ENCODE measurements at regions not wholly inside any gene's neighbourhood (a gene's known extent, or its start where the extent isn't known, plus 50 kb on each side); places are given as distances from the start of the nearest gene placed in this dataset.
"Not testable (repeated sequence)": the region's sequence is repeated elsewhere in the genome, so short reads cannot be mapped to it uniquely, and the experiment has no call there.

- DNase-seq (ENCODE audit: low read depth) = no peak
- TF ChIP-seq, protein P1, sequence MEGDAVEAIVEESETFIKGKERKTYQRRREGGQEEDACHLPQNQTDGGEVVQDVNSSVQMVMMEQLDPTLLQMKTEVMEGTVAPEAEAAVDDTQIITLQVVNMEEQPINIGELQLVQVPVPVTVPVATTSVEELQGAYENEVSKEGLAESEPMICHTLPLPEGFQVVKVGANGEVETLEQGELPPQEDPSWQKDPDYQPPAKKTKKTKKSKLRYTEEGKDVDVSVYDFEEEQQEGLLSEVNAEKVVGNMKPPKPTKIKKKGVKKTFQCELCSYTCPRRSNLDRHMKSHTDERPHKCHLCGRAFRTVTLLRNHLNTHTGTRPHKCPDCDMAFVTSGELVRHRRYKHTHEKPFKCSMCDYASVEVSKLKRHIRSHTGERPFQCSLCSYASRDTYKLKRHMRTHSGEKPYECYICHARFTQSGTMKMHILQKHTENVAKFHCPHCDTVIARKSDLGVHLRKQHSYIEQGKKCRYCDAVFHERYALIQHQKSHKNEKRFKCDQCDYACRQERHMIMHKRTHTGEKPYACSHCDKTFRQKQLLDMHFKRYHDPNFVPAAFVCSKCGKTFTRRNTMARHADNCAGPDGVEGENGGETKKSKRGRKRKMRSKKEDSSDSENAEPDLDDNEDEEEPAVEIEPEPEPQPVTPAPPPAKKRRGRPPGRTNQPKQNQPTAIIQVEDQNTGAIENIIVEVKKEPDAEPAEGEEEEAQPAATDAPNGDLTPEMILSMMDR (IDR thresholded peaks at IDR 0.05; ENCODE audit: insufficient read depth, low read depth, low read length, missing control alignments) = no peak
- no peak overlapping the region for H3K4me3 ChIP-seq (ENCODE audit: low read depth, low read length)
Observed at GRCh38 chr4:106583108-106583507, 214.5 kb upstream of the GIMD1 start.

GRCh38 chr4:106582103-106582502, 213.5 kb upstream of the GIMD1 start:
- TF ChIP-seq, protein P1 (IDR thresholded peaks at IDR 0.05; ENCODE audit: insufficient read depth, low read depth, low read length, missing control alignments) = no peak
- H3K4me3 ChIP-seq (ENCODE audit: low read depth, low read length) = no peak overlapping the region
- DNase-seq (ENCODE audit: low read depth) = no peak

DNA sequence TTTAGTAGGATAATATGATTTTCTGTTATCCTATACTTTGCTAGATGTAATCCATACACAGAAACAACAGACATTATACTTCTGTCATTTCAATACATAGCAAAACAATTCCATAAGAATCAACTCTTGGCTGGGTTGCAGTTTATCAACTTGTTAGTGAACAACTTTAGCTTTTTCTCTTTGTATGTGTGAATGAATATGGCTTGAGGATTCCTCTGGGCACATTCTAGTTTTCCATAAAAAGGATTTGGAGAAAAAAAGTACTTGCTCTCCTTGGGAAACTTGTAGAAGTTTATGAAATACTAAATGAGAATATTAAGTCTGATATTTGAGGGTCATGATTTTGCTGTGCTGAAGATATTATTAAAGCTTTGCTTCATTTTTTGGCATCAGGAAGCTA, 210.7 kb upstream of the GIMD1 start:
- DNase-seq (ENCODE audit: low read depth) = no peak
- TF ChIP-seq, protein P1 (IDR thresholded peaks at IDR 0.05; ENCODE audit: insufficient read depth, low read depth, low read length, missing control alignments) = no peak
- H3K4me3 ChIP-seq (ENCODE audit: low read depth, low read length) = no peak overlapping the region

DNA sequence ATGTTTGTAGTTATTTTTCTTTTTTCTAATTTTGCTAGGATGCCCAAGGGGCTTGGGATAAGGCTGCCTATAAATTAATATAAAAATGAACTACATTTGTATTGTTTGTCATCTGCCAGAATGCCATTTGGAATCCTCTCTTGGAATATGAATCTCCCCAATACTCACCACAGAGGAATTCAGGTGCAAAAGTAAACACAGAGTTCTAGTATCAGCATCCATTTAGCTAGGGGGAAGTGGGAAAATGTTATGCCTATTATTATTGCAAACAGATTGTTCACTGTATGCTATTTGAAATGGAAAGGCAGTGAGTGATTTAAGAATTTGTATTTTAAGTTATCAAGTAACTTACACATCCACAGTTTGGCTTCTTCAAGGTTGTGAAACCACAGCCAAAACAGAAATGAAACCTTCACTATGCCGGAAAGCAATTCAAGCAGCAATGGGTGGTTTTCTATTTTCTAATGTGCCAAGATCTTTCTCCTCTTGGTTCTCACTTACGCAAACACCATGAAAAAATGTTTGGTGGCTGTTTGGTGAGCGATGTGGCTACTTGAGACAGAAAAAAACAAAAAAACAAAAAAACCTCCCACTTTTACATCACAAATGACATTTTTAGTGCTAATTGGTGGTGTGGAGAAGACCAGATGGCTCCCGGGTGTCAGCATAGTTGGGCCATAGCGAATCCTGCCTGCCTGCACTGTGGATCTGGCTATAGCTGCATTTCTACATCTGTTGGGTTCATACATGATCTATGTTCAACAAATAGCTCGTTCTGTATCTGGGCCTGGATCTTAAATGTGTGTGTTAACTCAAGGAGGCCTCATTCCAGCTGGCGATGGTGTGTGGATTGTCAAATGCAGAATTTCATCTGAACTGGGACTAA, 200.8 kb upstream of the GIMD1 start:
- TF ChIP-seq, protein P1 (IDR thresholded peaks at IDR 0.05; ENCODE audit: insufficient read depth, low read depth, low read length, missing control alignments) = no peak
- no peak overlapping the region for H3K4me3 ChIP-seq (ENCODE audit: low read depth, low read length)
- peak; percentile 1 for DNase-seq (ENCODE audit: low read depth)

DNA sequence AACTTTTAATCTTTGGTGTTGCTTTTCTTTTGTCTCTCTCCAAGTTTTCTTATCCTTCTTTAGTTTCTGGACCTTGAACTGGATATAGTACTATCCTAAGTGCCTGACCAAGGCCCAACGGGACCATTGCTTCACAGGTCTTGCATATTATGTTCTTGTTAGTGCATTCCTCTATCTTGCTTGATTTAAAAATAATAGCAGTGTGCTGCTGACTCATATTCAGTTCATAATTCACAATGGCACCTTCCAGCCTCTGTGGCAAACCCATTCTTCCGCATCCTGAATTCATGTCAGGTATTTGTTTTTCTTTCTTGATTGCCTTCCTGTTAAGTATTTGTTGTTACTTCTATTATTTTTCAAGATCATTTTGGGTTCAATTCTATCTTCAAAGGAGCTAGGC, 197.1 kb upstream of the GIMD1 start:
- TF ChIP-seq, protein P1 (IDR thresholded peaks at IDR 0.05; ENCODE audit: insufficient read depth, low read depth, low read length, missing control alignments) = no peak
- H3K4me3 ChIP-seq (ENCODE audit: low read depth, low read length) = no peak overlapping the region
- no peak for DNase-seq (ENCODE audit: low read depth)

GRCh38 chr4:106563637-106564036, 195.1 kb upstream of the GIMD1 start:
- DNase-seq (ENCODE audit: low read depth); H3K4me3 ChIP-seq (ENCODE audit: low read depth, low read length): not testable (repeated sequence)

DNA sequence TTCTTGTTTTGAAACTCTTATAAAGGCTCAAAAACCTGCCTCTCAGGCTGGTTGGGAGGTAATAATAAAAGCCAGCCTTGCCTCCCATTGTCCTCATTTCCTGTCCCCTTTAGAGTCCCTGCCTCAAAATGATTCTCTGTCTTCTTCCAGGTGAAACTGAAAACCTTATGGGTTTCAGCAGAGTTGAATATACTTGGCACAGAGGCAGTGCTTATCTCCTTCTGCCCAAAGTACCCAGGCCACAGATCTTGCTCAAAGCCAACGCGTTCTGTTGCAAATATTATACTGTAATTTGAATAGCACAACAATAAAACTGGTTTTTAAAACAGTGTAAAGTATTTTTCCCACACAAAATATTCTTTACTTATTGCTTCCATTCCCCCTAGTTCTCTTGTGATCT, 183.1 kb upstream of the GIMD1 start:
- H3K4me3 ChIP-seq (ENCODE audit: low read depth, low read length) = no peak overlapping the region
- no peak for DNase-seq (ENCODE audit: low read depth)
- TF ChIP-seq, protein P1 (IDR thresholded peaks at IDR 0.05; ENCODE audit: insufficient read depth, low read depth, low read length, missing control alignments) = no peak

Data from GM12865 (cell line).